Skeletal muscle satellite cell (primary cell): ENCODE measurements at regions not wholly inside any gene's neighbourhood (a gene's known extent, or its start where the extent isn't known, plus 50 kb on each side); places are given as distances from the start of the nearest gene placed in this dataset.

Experiments
- H3K27me3 ChIP-seq: 2 replicates; pipeline ENCODE4 v1.7.0; 2013; ENCODE audit warnings: low read length; ENCODE audit not compliant: control insufficient read depth, insufficient read depth
- H3K36me3 ChIP-seq: 2 replicates; pipeline ENCODE4 v1.7.0; 2013; ENCODE audit warnings: mild to moderate bottlenecking, control low read depth, low read length; ENCODE audit not compliant: insufficient read depth
- H3K4me1 ChIP-seq: 2 replicates; pipeline ENCODE4 v1.7.0; 2013; ENCODE audit warnings: low read length; ENCODE audit not compliant: control insufficient read depth, insufficient read depth
- H3K4me2 ChIP-seq: 2 replicates; pipeline ENCODE4 v1.7.0; 2013; ENCODE audit warnings: mild to moderate bottlenecking, low read length
- H3K4me3 ChIP-seq: 2 replicates; pipeline ENCODE4 v1.7.0; 2013; ENCODE audit warnings: low read length
- H3K9ac ChIP-seq: 2 replicates; pipeline ENCODE4 v1.7.0; 2013; ENCODE audit warnings: mild to moderate bottlenecking, low read depth, low read length, moderate library complexity
- H3K9me3 ChIP-seq: replicated peaks from 2 replicates; pipeline ENCODE4 v1.7.0; 2013; ENCODE audit warnings: mild to moderate bottlenecking, control low read depth, low read length

DNA sequence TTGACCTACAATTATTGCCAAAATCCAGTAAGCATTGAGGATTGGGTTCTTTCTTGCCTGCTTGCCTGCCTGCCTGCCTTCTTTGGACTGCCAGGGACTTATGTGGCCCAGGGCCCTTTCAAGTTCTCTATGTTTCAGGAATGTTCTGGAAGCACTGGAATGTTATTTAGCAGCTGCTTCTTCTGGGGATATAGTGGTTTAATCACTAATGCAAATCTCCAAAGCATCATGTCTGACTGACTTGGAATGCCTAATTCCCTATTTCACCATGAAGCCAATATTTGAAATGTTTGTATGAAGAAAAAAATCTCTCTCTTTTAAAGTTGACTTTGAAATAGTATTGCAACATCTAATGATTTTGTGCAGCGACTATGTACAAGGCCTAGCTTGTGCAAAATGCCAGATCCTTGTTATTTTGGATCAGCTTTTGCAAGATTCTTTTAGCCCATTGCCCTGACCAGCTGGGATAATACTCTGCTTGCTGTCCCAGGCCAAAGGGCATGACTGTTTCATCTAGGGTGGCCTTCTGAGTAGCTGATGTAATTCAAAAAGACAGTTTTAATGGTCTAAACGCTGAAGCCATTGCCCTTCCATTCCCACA lies 204.6 kb downstream of the RND3 start:
- no peaks in the 10 kb centered on the region for H3K27me3 ChIP-seq
- no peak overlapping the region for H3K4me3 ChIP-seq
- no peaks in the 10 kb centered on the region for H3K9me3 ChIP-seq
- no peak overlapping the region for H3K4me2 ChIP-seq
- no peaks in the 10 kb centered on the region for H3K36me3 ChIP-seq
- H3K9ac ChIP-seq = no peak overlapping the region
- H3K4me1 ChIP-seq = peaks cover 18% of the 10 kb centered on the region

DNA sequence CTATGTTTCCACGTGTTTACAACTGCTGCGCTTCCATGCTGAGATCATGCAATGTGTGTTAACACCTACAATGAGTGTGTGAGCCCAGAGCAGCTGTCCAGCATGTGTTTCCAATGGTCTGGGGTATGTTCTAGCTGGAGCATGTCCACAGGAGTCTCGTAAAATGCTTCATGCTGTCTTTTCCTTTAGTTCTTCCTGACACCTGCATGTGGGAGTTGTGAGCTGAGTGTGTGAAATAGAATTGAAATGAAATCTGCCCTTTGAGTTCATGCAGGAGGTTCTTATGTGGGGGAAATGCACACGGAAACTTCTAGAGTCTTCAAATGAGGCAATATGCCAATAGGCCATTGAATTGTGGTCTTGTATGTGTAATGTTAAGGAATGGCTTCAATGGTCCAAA lies 205.1 kb downstream of the RND3 start:
- Histone ChIP-seq H3K27me3 (no peaks in the 10 kb centered on the region), H3K9ac (no peak overlapping the region), H3K4me3 (no peak overlapping the region), H3K9me3 (no peaks in the 10 kb centered on the region), H3K4me1 (peaks cover 18% of the 10 kb centered on the region), H3K36me3 (no peaks in the 10 kb centered on the region), H3K4me2 (no peak overlapping the region)

DNA sequence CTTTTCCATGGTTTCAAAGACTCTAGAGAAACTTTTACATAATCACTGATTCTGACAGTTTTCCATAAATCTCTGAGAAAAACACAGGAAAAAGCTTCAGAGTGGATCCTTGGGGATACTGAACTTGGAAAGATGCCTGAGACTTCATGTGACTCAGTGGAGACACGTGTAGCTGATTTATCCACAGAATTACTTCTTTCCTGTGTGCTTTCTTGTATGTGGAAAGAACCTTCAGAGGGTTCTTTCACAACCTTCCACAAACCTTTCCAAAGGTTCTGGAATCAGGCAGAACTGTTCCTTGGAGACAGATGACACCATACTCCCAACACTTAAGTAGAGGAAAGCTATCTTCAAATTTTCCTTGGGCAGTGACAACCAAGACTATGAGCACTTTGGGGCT lies 207.2 kb downstream of the RND3 start:
- Histone ChIP-seq H3K9me3 (no peaks in the 10 kb centered on the region), H3K9ac (no peak overlapping the region), H3K4me2 (no peak overlapping the region), H3K4me3 (no peak overlapping the region), H3K36me3 (no peaks in the 10 kb centered on the region), H3K27me3 (no peaks in the 10 kb centered on the region), H3K4me1 (peaks cover 8% of the 10 kb centered on the region)

DNA sequence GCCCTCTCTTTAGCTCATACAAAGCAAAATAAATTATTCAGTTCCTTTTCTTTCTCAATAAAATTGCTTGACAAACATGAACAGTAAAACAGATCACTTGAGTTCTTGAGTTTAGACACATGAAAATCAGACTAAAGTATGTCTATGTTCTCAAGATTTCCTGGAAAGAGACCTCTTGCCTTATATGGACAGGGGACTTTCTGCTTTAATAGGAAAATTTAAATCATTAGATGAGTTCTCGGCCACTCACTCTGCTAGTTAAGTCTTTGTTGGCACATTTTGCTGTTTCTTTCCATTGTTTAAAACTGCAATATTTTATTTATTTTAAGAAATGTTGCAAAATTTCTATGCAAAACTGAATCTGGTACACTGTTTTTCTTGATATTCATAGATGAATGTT lies 207.8 kb downstream of the RND3 start:
- Histone ChIP-seq H3K27me3 (no peaks in the 10 kb centered on the region), H3K9ac (no peak overlapping the region), H3K9me3 (no peaks in the 10 kb centered on the region), H3K4me2 (no peak overlapping the region), H3K36me3 (no peaks in the 10 kb centered on the region), H3K4me3 (no peak overlapping the region), H3K4me1 (peaks cover 8% of the 10 kb centered on the region)

DNA sequence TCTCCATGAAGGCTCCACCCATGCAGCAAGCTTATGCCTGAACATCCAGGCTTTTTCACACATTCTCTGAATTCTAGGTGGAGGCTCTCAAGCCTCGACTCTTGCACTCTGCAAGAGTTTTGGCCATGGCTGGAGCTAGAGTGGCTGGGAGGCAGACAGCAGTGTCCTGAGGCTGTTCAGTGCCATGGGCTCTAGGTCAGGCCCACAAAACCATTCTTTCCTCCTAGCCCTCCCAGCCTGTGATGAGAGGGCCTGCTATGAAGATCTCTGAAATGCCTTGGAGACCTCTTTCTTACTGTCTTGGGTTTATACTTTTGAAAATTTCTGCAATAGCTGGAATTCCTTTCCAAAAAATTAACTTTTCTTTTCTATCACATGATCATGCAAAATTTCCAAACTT lies 210.7 kb downstream of the RND3 start:
- Histone ChIP-seq H3K9ac (no peak overlapping the region), H3K4me2 (no peak overlapping the region), H3K4me3 (no peak overlapping the region), H3K27me3 (no peaks in the 10 kb centered on the region), H3K36me3 (no peaks in the 10 kb centered on the region), H3K9me3 (no peaks in the 10 kb centered on the region), H3K4me1 (peaks cover 20% of the 10 kb centered on the region)

DNA sequence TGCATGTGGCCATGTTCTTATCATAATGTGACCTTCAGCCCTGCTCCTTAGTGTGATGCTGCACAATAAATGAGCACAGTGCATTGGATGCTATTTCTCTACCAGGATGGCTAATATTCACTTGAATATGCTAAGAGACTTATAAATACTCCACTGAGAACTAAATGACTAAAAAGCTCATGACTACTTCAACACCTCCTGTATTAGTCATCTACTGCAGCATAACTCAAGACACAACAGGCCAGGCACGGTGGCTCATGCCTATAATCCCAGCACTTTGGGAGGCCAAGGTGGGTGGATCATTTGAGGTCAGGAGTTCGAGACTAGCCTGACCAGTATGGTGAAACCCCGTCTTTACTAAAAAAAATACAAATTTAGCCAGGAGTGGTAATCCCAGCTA lies 213.4 kb downstream of the RND3 start:
- Histone ChIP-seq H3K9ac (no peak overlapping the region), H3K9me3 (no peaks in the 10 kb centered on the region), H3K4me2 (no peak overlapping the region), H3K36me3 (no peaks in the 10 kb centered on the region), H3K4me3 (no peak overlapping the region), H3K4me1 (peaks cover 14% of the 10 kb centered on the region), H3K27me3 (no peaks in the 10 kb centered on the region)

DNA sequence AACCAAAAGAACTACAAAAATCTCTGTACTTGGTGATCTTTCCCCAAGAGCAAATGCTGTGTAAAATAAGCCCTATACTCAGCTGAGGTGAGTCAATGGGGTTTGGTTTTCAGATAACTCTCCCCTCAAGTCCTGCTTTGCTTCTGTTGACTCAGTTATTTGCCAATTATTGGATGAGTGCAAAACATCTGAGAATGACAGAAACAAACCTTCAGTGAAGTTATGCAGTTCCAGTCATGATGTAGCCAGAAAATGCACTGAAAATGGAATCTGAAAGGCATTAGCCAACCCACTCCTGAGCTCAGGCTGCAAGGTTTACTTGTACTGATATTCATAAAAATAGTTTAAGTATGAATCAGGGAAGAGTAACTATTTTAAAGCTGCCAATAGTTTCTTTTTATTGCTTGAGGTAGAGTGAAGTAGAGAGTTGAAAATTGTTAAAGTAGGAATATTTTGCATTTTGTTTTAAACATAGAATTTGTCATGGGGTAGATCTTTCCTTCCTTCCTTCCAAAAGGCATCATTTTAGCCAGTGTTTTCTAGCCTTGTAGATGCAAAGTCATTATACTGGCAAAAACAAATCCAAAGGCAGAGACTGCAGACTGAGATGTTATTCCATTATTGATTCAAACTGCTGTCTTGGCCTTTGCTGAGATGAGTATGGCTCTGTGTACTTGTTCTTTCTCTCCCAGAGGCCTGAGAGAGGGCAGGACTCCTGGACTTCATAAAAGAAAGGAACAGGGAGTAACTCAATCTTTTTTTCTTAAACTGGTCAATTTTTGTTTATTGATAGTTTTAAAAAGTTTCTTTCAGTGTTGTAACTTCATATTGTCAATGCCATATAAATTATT lies 215.3 kb downstream of the RND3 start:
- no peaks in the 10 kb centered on the region for H3K27me3 ChIP-seq
- H3K9ac ChIP-seq = peak overlapping the region; percentile 17

DNA sequence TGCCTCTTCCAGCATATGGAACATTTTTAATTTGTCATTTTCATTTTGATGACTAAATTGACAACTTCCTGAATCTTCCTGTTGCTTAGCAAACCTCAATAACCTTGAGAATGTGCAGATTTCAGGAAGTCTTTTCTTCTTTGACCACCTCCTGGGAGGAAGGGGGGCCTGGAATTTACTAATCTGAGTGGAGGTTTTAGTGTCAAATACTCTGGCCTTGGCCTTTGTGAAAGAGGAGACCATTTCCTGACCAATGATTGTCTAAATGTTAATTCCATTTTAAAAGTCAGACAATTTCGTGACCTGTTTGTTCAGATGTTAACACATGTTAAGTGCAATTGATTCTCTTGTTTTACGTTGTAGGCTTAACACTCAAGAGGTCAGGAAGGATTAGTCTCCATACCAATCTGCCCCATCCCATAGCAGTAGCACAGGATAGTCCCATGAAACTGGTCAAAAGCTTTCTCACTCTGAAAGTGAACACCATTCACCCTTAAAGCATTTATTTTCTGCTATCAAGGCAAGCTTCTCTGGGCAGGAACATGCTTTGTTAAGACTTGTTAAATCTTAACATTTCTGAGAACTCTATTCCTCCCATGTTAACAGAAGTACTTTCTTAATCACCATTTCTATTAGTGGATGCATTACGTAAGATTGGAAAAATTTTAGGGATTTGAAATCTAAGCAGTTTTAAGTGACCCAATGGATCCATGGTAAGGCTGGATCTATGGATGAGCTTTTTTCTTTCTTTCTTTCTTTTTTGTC lies 219.6 kb downstream of the RND3 start:
- no peak overlapping the region for H3K4me2 ChIP-seq
- H3K27me3 ChIP-seq = no peaks in the 10 kb centered on the region
- no peaks in the 10 kb centered on the region for H3K9me3 ChIP-seq
- H3K9ac ChIP-seq = no peak overlapping the region
- peaks cover 12% of the 10 kb centered on the region for H3K4me1 ChIP-seq
- H3K4me3 ChIP-seq = no peak overlapping the region
- no peaks in the 10 kb centered on the region for H3K36me3 ChIP-seq

More for the DNA sequence above, 215.3 kb downstream of the RND3 start:
- Histone ChIP-seq H3K36me3 (no peaks in the 10 kb centered on the region), H3K4me1 (peaks cover 14% of the 10 kb centered on the region), H3K9me3 (no peaks in the 10 kb centered on the region), H3K4me2 (peak overlapping the region; percentile 23), H3K4me3 (no peak overlapping the region)

DNA sequence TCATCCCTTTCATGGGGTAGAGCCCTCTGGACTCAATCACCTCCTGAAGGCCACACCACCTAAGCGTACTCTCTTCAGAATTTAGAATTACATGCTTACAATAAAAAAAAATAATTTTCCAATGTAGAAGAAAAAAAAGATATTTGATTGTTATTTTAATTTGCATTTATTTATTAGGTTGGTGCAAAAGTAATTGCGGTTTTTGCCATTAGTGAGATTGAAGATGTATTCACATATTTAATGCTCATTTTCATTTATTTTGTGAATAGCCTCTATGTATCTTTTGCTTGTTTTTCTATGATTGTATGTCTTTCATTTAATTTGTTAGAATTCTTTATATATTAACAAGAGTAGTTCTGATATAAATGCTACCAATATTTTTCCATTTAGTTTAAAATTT lies 220.5 kb downstream of the RND3 start:
- H3K4me2 ChIP-seq = no peak overlapping the region
- H3K4me3 ChIP-seq = no peak overlapping the region
- H3K9ac ChIP-seq = no peak overlapping the region
- no peaks in the 10 kb centered on the region for H3K27me3 ChIP-seq
- no peaks in the 10 kb centered on the region for H3K9me3 ChIP-seq
- no peaks in the 10 kb centered on the region for H3K36me3 ChIP-seq
- peaks cover 3% of the 10 kb centered on the region for H3K4me1 ChIP-seq

DNA sequence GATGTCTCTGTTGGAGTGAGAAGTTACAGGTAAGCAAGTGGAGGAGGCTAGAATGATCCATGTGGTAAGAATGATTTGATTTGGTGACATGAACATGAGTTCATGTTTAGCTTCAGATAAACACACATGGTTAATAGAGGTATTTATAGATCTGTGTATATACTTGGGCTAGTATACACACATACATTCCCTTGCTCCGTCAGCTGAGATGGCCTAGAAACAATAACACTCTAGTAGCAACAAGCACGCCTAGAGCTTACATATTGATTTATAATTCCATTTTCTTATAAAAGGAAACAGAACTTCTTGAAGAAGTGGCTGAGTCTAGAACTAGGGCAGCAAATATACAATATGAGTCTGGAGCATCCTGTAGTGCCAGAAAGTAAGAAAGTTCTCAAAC lies 223.0 kb downstream of the RND3 start:
- Histone ChIP-seq H3K36me3 (no peaks in the 10 kb centered on the region), H3K4me2 (no peak overlapping the region), H3K9me3 (no peaks in the 10 kb centered on the region), H3K4me3 (no peak overlapping the region), H3K27me3 (no peaks in the 10 kb centered on the region), H3K4me1 (no peaks in the 10 kb centered on the region), H3K9ac (no peak overlapping the region)

DNA sequence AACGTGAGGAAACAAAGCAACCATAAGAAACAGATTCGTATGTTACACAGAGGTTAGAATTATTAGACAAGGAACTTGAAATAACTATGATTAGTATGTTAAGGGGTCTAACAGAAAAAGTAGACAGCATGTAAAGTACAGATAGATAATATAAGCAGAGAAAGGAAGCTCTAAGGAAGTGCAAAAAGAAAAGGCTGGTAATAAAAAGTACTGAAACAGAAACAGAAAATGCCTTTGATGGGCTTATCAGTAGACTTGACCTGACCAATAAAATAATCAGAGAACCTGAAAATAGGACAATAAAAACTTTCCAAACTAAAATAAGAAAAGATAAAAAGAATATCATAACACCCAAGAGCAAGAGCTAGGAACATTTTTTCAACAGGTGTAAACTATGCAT lies 225.8 kb downstream of the RND3 start:
- no peak overlapping the region for H3K4me3 ChIP-seq
- H3K9ac ChIP-seq = no peak overlapping the region
- H3K4me2 ChIP-seq = no peak overlapping the region
- no peaks in the 10 kb centered on the region for H3K36me3 ChIP-seq
- H3K27me3 ChIP-seq = no peaks in the 10 kb centered on the region
- H3K4me1 ChIP-seq = no peaks in the 10 kb centered on the region
- no peaks in the 10 kb centered on the region for H3K9me3 ChIP-seq
